GM23248 (cell line): ENCODE measurements at regions not wholly inside any gene's neighbourhood (a gene's known extent, or its start where the extent isn't known, plus 50 kb on each side); places are given as distances from the start of the nearest gene placed in this dataset.

Experiments
- EZH2 ChIP-seq: fragments of 200-600 bp; sonication (generic); IDR thresholded peaks from 2 replicates; pipeline ENCODE4 v1.6.1; 2018; ENCODE audit warnings: antibody characterized with exemption, mild to moderate bottlenecking; ENCODE audit not compliant: insufficient read depth, poor library complexity, severe bottlenecking
- EZH2phosphoT487 ChIP-seq: fragments of 200-600 bp; sonication (generic); IDR thresholded peaks from 2 replicates; pipeline ENCODE4 v1.6.1; 2018; ENCODE audit warnings: antibody characterized with exemption, moderate library complexity, mild to moderate bottlenecking, low read depth; ENCODE audit not compliant: insufficient read depth

GRCh38 chr10:2543974-2544373, 523.4 kb upstream of the PFKP start:
- TF ChIP-seq EZH2phosphoT487 (no peak), EZH2 (no peak)
